ENCODE measurements at regions not wholly inside any gene's neighbourhood (a gene's known extent, or its start where the extent isn't known, plus 50 kb on each side); places are given as distances from the start of the nearest gene placed in this dataset.

DNA sequence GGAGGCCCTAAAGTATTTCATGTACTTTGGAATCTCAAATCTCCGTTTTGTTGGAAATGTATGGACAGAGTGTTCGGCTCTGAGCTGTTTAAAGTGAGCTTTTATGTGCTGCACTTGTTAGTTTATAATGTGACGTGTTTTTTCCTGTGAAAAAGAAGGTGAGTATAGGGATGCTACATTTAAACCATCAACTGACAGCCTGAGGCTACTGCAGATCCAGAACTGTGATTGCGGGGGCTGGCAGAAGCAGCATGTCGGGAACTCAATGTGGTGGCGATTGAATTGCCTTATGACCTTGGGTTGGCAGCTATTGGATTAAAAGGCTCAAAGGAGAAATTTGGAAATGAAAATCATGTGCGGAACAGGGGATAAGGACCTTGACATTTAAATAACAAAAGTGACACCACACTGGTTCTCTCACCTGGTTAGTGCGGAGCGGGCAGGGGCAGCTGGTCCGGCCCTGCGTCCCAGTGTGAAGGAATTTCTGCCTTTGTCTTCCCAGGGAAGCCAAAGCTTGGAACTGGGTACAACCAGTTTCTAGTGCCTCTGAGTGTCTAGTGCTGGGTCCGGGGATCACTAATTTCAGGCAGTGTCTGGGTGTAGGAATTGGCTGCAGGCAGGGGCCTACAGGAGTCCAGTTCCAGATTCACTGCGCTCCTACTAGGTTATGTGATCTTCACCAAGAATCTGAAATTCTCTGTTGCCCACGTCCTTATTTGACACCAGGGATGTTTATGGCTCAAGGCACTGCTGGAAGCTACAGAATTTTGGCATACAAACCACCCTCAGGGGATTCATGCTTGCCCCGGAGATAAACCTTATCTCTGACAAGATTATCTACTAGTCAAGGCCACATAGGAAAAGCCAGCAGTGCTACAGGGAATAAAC lies 120.7 kb upstream of the ERCC6L2 start:
- no peak for DNase-seq

DNA sequence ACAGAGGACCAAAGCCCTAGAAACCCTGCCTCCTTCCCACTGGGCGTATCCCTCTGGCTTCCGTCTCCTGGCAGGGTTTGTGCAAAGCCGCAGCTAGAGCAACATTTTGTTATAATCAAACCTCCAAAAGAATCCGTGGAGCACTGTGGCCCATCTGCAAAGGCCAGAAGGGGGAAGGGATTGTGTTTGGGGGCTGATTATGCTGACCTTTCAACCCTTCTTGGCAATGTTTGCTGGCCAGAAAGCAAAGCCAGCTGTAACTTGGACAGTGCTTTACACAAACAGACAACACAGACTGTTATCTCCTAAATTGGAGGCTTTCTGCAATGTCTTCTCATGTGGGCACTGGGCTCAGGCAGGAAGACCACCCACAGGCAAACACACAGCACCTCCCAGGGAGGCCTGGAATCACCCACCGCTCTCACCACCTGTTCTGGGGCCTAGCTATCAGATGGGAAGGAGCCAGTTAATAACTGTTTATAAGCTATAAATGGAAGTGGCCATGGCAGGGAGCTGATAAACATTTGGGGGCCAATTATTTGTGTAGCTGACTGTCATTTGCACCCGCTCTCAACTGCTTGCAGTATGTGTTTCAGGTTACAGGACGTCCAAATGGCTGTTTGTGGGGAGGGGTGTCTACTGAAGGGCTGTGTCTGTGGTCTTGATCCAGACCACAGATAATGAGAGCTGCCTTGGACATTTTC lies 121.6 kb upstream of the ERCC6L2 start:
- DNase-seq = no peak

DNA sequence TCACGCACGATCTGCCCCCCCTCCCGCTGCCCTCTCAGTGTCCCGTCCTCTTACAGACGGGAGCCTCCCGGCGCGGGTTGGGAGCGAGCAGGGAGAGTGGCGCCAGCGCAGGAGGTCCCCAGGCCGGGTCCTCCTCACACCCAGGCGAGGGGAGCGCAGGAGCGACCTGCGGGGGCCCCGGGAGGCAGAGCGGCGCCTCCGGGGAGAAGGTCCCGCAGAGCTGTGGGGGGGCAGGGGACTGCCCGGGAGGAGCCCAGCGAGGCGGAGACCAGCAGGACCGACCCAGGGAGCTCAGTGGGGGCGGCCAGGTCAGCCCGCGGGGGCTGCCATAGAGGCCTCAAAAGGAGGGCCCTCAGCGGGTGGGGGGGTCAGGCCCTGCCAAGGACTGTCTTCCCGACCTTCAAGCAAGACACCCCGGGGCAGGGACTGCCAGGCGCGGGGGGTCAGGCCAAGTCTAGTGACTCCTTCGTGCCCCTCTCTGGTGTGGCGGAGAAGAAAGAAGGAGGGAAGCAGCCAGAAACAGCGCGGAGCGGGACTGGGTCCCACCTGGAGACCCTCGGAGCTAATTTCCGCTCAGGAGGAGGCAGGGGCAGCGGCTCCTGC lies 123.3 kb upstream of the ERCC6L2 start:
- DNase-seq = no peak

DNA sequence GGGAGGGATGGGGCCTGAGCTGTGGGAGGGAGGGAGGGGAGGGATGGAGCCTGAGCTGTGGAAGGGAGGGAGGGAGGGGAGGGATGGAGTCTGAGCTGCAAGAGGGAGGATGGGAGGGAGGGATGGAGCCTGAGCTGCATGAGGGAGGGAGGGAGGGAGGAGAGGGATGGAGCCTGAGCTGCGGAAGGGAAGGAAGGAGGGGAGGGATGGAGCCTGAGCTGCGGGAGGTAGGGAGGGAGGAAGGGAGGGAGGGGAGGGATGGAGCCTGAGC lies 124.0 kb upstream of the ERCC6L2 start:
- DNase-seq = no peak

DNA sequence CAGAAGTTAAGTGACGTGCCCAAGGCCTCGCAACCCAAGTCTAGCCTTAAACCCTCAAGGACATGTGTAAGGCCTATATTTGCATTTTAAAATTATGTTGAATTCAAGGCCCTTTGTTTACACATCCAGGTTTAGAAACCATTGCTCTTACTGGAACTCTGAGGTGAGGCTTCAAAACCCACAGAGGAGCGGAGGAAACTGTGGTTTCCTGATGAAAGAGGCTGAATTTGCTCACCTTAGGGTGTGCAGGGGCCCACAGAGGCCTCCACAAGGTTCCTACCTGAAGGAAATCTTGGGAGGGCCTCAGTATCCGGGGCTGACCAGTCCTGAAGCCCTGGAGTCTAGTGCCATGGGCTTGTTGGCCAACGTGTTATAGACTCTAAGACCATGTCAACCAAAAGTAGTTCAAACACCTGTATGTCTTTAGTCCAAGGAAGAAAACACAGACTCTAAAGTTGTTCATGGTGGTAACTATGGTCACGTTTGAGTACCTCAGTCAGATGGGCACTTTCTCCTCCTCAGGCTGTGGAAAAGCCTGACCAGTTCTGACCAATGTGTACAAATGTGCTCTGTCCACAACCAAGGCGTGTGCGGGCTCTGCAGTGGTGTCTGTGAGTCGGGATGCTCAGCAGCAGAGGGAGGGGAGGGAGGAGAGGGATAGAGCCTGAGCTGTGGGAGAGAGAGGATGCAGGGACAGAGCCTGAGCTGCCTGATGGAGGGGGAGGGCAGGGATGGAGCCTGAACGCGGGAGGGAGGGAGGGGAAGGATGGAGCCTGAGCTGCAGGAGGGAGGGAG lies 124.6 kb upstream of the ERCC6L2 start:
- peak in 1 of 2 donors; percentile 36 for DNase-seq

DNA sequence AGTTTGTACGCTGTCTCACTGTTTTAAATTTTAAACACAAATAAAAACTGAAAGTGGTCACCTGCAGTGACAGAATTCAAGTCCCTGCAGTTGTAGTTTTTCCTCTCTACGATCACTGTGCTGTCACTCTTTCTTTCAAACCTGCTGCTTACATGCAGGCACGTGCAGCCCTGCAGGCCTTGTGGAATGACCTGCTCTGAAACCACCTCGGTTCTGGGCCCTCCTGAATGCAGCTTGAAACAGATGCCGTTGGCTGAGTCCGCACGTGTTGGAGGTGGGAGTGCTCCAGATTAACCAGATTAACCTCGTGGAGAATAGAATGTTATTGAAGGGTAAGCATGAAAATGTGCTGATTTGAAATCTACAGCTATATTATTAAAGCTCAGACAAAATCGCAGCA lies 126.0 kb upstream of the ERCC6L2 start:
- no peak for DNase-seq

DNA sequence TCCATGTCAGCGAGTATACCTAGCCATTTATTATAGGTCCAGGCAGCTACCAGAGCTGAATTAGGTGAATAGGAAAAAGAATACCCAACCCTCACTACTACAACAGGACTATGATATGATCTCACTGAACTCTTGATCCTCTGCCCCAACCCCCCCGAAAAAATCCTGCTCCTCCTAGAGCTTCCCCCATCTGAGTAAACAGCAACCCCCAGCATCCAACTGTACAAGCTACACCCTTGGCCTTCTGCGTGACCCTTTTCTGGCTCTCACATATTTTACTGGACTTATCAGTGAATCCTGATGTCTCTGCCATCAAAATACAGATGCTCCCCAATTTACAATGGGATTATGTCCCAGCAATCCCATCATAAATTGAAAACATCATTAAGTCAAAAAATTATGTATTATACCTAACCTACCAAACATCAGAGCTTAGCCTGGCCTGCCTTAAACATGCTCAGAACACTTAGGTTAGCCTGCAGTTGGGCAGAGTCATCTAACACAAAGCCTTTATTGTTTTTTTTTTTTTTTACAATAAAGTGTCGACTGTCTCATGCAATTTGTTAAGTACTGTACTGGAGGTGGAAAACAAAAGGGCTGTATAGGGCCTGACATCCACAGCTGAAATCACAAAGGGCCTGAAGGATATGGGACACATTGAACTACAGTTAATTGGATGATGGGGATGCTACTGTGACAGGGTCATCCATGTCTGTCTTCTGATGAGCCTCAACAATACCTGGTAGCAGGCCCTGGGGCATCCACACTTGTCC lies 128.9 kb upstream of the ERCC6L2 start:
- DNase-seq = no peak

DNA sequence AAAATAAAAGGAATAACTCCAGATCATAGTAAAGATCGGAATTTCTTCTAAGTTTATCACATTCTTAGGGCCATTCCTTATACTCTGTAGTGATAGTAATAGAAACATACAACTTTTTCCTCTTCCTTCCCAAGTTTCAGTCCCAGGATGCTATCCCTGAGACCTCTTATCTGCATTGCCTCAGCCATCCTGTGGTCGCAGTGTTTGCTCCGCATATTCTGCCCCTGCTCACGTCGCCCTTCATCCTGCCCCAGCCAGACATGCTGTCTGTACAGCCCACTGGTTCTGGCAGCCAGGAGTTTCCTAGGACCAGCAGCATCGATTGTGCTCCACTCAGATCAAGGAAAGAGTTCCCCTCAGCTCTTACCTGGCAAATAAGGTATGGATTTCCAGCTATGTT lies 132.7 kb upstream of the ERCC6L2 start:
- no peak for DNase-seq

DNA sequence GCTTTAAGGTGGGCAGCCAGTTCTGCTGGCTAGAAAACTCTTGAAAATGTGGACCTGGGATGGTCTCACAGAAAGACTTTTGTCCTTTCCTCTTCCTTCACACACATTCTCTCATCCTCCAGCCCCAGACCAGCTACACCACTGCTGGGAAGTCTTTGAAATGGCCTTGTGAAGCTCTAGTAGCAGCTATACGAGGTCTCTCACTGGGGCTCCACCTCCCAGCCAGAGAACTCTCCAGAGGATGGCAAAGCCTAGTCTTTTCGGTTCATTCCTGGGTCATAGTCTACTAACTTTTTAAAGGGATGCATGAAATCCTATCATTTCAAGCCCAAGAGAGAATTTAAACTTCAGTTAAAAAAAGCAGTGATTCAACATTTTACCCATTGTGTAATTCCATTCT lies 133.9 kb upstream of the ERCC6L2 start:
- no peak for DNase-seq

DNA sequence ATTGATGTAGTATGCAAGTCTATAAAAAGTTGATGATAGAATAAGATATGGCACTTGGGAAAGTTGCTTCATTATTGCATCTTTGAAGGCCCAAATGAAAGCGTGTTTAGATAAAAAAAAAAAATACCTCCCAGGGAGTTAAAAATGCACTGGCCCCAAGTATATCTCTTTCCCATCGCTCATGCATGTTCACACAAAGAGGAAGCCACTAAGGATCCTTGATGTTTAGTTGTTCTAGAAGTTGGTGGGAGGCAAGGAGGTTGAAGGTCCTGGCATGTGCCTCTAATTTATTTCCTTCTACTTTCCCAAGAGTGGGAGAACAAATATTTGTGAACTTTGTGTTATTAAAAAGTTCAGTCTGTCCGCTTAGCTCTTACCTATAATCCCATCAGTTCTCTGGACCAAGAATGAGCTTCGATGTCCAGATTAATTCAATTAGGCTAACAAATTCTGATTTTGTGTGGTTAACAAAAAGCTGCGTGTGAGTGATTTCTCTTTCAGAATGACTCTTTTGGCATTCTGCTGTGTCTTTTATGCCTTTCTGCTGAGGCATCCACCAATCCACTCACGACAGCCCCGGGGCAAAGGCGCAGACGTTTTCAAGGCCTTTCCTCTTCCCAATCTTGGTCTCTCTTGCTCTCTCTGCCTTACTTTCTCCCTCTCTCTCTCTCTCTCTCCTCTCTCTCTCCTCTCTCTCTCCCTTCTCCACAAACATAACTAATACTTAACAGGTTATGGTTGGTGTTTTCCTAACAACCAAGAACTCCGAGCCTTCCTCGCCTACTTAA lies 135.1 kb upstream of the ERCC6L2 start:
- DNase-seq = no peak

DNA sequence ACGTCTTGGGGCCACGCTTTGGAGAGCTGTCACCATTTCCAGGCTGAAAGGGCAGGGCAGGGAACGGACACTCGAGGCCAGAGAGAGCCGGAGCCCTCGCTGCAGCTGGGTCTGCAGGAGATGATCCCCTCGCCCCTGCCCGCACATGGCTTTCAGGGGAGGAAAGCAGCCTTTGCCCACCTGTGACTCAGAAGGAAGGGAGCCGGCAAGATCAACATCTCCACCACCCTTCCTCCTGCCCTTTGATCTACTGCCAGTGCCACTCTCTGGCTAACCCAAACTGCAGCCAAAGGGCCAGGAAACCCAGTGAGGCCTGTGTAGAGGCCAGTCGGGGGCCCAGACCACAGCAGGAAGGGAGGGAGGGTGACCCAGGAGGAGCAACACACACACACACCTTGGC lies 137.1 kb upstream of the ERCC6L2 start:
- no peak for DNase-seq

DNA sequence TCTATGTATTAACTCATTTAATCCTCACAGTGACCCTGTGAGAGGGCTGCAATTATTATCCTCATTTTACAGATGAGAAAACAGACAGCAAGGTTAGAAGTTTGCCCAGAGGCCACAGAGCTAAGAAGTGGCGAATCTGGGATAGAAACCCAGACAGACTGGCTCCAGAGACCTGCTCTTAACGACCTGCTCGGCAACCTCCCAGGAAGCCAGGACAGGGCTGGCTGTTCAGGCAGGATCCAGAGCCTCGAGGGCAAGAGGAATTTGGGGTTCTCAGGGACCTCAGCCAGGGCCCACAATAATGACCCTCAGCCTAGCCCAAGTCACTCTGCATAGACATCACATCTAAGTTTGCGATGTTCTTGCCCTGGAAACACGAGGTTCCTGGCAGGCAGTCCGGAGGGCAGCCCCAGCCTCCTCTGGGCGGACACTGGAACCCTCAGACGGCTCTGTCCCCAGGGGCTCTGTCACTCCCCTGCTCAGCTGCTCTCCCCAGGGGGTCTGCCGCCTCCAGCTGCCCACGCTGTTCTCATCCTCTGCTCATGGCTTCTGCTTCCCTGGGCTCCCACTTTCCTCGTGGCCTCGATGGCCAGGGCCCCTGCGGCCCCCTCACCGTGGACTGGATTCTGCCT lies 138.5 kb upstream of the ERCC6L2 start:
- no peak for DNase-seq

DNA sequence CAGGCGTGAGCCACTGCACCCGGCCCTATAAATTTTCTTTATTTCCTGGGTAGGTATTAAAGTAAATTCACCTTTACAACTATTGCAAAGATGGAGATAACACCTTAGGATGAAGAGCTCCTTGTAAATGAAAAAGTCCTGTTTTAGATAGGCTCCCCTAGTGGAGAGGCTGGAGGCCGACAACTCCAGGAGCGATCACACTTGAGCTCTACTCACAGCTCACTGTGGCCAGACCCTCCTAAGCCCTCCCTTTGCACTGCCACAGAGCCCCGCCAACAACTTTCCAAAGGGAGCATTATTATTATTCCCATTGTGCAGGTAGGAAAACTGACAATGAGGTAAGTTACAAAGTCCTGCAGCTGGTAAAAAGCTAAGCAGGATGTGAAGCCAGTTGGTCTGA lies 139.1 kb upstream of the ERCC6L2 start:
- DNase-seq = no peak

DNA sequence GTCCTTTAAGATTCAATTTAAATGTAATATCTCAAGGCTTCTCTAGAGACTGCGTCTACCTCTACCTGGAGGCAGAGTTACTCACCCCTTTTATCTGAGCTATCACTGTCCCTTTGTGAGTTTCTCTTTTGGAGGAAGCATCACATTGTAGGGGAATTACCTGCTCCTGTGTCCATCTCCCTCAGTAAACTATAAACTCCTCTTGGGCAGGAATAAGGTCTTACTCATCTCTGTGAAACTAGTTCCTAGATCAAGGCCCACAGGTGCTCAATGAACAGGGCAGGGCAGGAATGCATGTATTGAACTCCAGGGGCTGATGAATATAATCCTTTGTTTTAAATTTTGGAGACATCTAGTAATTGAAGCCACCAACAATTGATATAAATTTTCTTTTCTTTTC lies 139.8 kb upstream of the ERCC6L2 start:
- DNase-seq = no peak

DNA sequence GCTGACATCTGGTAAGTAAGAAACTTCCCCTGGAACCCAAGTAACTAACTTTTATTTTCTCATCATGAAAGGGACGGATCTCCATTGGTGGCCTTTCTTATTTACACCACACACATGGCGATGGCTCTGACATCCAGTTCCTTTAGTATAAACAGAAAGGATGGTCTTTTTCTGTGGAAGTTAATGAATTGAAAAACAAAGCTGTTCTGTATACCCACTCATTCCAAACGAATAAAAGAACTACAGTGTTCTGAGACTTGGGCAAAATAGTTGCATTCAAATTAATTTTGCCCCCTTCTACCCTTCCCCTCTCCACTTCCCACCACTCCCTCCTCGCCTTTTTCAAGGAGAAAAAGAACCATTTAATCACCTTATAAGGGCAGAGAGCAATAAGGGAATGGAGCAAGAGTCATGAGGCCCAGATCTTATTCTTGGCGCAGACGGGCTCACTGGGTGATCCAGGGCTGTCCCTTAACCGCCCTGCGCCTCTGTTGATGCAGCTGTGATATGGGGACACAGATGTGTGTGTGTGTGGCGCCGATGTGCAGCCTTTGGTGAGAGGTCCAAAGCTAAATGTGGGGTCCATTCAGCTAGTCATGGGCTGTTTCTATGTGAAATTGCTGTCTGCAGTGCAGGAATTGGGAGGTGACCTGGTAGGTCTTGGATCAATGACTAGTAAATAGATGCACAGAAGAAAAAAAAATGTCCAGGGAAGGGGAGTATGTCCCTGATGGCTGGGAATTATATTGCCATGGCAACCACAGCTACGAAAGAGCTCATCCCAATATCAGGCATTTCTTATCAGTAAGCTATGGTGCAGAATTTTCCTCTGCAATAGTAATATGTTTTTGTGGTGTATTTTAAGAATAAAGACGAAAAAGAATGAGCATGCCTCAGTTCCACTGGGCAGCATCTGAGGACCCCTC lies 141.5 kb upstream of the ERCC6L2 start:
- no peak for DNase-seq

DNA sequence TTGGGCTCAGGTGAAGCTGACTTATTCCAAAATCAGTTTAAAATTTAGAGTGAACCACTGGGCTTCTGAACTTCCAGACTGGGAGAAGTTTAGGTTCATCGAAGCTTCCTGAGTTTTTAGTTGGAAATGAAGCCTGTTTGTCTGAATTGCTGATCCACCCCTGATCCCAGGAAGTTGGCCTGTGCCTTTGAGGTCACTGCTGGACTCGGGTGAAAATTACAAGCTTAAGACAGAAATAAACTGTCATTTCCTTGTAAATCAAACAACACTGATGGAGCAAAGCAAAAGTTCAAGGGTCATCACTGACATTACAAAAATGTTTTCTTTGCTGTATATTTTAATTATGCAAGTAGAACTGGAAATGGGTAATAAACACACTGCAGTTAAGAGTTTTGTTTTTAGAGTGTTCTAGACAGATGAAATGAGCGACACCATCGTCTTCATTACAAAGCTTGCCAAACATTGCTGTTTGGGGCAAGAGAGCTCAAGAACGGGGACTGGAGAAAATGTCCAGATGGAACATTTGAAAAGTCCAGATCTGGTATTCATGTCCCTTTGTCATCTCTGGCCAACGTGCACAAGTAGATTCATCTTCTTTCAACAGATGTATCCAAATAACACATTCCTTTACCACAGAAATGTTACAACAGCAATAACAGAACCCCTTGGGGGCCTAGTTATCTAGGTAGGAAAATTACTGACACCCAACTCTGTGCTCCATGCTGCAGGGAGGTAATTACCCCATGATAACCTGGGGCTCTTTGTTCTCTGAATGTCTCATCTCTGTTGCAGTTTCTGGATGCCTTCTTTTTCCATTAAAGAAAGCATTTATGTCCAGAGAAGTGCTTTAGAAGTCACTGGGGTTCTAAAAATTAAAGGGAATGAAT lies 142.4 kb upstream of the ERCC6L2 start:
- DNase-seq = no peak

DNA sequence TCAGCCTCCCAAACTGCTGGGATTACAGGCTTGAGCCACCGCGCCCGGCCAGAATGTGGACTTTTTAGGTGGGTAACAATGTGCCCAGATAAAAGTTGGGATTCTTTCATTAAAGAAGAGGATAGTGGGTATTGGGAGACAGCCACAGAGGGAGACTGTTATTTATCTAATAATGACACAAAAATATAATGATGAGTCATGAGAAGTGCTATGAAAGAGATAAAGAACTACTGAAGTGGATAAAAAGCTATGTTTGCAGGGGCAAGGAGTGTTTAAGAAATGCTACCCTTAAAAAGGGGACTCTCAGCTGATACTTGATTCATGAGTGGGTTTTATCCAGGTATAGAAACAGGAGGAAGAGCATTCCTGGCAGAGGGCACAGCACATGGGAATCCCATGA lies 143.6 kb upstream of the ERCC6L2 start:
- no peak for DNase-seq

DNA sequence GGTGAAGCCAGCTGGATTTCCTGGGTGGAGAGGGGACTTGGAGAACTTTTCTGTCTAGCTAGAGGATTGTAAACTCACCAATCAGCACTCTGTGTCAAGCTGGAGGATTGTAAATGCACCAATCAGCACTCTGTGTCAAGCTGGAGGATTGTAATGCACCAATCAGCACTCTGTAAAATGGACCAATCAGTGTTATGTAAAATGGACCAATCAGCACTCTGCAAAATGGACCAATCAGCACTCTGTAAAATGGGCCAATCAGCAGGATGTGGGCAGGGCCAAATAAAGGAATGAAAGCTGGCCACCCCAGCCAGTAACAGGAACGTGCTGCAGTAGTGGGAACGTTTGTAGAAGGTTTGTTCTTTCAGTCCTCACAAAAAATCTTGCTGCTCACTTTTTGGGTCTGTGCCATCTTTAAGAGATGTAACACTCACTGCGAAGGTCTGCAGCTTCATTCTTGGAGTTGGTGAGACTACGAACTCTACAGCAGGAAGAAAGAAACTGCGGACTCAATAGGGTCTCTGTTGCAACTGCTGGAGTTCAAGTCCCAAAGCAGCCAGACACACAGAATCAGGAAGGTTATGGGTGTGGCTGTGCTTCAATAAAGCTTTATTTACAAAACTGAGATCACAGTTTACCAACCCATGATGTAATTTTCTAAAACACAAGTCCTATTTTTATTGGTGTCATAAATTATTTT lies 145.7 kb upstream of the ERCC6L2 start:
- no peak for DNase-seq
